Stimulated activated CD4-positive, alpha-beta T cell treated with anti-CD3 and anti-CD28 coated beads, Interleukin-1b, Interleukin-23, amount 100 ng/mL, for 24 hours (primary cell): ENCODE measurements at regions not wholly inside any gene's neighbourhood (a gene's known extent, or its start where the extent isn't known, plus 50 kb on each side); places are given as distances from the start of the nearest gene placed in this dataset.
"Not testable (repeated sequence)": the region's sequence is repeated elsewhere in the genome, so short reads cannot be mapped to it uniquely, and the experiment has no call there.

Experiments used
- DNase-seq, 4 experiments: peaks; one replicate each; pipeline ENCODE4 v3.0.0-alpha.2; 2020; ENCODE audit warnings: low read depth in 4 of 4, low spot score in 1 of 4

DNA sequence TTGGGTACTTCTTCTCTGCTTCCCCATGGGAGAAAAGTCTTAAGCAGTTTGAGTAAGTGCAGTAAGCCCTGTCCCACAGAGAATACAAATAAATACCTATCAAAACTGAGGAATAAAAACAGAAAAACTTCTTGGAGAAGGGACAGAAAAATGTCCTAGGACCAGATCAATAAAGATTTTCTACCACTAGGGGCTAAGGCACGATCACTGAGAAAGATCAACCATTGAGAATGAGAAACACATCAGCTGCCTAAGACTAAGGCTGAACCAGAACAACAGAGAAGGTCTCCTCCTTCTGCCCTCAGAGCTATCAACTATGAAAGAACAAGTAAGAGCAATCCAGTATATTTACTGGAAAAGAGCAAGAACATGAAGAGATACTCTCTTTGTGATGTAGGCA lies 763.6 kb upstream of the LRRTM1 start:
- DNase-seq: no peak

DNA sequence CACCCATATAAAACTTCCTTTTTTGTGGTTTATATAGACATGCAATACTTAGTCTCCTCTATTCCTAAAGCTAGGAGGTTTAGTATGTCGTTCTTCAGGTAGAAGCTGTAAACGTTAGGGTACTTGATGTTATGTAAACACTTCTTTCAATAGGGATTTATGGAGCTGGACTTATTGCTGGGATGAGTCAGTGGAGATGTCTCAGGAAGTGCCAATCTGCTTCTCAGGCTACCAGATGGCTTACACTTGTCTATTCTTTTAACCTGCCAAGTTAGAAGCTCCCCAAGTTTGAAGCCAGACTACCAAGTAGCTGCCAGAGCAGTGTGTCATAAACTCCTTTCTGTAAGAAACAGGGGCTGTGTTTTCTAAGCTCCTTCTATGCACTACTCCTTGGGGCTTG lies 756.5 kb upstream of the LRRTM1 start:
- DNase-seq: no peak

DNA sequence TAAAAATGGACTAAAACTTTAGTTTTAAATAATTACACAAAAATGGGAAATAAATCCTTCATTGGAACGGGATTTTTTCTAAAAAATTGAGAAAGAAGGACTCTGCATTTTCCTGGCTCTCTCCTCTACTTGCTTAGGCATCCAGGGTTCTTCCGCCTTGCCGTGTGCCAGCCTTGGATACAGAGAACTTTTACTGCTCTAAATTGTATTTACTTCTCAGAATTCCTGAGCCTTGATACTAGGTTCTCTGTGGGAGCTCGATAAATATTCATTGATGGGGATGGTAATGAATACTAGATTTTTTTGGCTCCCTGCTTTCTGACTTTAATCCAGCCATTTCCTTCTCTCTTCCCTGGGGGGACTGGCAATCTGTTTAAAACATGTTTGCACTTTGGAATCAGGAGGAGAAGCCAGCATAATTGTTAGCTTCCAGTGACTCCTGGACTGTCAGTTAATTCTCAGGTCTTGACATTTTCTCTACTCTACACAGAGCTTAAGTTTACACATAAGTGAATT lies 746.1 kb upstream of the LRRTM1 start:
- no peak for DNase-seq

DNA sequence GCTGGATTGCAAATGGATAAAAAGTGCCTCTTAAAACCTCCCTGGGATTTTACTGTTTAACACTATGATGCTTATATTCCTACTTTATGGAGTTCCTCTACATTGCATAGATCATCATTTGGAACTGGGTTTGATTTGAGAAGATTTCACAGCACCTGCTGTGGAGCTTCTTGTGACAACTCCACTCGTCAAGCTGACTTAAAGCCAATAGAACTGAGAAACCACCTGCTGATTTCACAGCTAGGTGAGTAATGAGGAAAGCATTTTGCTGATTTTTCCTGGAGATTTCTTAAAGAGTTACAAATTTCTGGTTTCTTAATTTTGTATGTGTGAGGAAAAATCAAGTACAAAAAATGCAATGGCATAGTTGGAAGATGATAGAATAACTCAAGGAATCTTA lies 739.1 kb upstream of the LRRTM1 start:
- no peak for DNase-seq

DNA sequence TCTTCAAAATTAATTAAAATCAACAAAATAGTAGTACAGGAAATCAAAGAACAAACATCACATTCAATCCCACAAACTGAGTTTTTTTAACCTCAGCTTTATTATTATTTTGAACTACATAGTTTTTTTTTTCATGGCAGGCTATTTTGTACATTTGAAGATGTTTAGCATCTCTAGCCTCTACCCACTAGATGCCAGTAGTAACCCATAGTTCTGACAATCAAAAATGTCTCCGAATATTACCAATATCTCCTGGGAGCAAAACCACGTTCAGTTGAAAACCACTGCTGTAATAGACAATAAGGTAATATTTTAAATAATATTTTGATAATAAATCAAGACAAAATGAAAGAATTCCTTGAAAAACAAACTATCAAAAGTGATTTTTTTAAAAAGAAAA lies 702.6 kb upstream of the LRRTM1 start:
- no peak for DNase-seq

DNA sequence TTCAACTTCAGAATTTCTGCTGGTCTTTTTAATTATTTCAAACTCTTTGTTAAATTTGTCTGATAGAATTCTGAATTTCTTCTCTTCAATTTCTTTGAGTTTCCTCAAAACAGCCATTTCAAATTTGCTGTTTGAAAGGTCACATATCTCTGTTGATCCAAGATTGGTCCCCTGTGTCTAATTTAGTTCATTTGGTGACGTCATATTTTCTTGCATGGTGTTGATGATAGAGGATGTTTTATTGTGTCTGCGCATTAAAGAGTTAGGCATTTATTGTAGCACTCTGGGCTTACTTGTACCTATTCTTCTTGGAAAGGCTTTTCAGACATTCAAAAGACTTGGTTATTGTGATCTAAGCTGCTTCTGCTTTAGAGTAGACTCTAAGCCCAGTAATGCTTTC lies 698.4 kb upstream of the LRRTM1 start:
- no peak for DNase-seq

DNA sequence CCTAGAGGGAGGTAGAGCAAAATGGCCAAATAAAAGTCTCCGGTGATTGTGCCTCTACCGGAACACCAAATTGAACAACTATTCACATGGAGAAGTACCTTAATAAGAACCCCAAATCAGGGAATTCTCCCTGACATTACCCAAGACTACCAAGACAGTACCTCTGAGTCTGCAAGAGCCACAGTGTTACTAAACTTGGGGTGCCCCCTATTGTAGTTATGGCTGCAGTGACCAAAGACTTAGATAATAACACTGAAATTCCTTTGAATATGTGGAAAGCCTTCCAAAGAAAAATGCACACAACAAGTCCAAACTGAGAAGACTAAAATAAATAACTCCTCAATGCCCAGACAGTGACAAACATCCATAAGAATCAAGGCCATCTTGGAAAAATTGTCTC lies 682.9 kb upstream of the LRRTM1 start:
- no peak for DNase-seq

DNA sequence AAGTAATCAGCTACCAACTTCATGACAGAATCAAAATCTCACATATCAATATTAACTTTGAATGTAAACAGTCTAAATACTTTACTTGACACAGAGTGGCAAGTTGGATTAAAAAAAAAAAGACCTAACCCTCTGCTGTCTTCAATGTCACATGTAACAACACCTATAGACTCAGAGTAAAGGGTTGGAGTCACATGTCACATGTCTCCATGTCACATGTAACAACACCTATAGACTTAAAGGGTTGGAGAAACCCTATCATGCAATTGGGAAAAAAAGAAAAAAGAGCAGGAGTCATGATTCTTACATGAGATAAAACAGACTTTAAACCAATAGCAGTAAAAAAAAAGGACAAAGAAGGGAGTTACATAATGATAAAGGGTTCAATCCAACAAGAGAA lies 665.3 kb upstream of the LRRTM1 start:
- DNase-seq: no peak

DNA sequence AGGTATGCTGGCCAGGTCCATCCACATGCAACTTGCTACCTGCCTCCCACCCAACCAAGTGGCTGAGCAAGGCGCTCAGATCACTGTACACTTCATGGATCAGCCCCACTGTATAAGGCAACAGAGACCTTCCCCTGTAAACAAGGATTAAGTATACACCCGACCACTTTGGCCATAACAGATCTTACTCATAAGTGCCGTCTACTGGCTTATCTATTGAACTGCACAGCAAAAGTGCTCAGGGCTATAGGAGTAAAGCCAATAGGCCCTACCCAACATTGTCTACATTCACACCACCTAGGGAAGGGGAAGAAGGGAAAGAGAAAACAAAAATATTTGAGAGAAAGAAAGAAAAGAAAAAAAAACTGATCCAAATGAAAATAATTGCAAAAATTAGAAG lies 663.9 kb upstream of the LRRTM1 start:
- DNase-seq: no peak

DNA sequence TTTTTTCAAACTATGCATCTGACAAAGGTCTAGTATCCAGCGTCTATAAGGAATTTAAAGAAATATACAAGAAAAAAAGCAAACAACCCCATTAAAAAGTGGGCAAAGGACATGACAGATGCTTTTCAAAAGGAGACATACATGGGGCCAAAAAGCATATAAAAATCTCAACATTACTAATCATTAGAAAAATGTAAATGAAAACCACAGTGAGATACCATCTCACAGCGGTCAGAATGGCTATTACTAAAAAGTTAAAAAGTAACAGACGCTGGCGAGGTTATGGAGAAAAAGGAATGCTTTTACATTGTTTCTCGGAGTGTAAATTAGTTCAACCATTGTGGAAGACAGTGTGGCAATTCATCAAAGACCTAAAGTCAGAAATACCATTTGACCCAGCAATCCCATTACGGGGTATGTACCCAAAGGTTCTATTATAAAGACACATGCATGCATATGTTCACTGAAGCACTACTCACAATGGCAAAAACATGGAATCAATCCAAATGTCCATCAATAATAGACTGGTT lies 643.1 kb upstream of the LRRTM1 start:
- no peak for DNase-seq

DNA sequence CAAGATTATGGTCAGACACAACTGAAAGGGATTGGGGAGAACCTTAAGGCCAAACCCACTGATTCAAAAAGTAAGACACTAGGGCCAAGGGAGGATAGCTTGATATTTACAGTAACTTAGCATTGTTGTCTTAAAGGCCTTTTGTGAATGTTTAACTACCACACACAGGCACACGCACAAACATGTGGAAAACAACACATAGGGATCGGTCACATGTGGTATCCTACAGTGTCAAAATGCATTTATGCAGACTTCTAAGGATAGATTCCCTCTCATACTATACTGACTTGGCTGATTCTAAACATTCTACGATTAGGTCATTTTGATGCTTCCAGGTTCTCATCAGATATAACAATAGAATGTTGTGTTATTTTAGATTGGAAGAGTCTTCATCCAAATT lies 638.9 kb upstream of the LRRTM1 start:
- no peak for DNase-seq

DNA sequence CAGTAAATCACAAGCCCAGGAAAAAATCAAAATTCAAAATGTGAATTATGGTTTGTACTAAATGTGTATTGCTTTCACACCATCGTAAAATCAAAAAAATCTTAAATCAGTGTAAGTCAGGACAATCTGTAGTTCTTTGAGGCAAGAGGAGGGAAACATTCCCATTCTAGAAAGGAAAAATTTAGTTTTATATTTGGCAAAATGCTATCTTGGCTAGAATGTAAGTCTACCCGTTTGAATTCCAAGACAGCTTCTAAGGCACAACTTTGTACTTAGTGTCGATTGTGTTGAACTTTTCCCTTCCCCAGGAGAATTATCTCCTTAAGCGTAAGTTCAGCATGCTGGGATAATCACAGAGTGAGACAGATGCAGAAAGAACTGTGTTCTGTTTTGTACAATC lies 638.2 kb upstream of the LRRTM1 start:
- DNase-seq: no peak

DNA sequence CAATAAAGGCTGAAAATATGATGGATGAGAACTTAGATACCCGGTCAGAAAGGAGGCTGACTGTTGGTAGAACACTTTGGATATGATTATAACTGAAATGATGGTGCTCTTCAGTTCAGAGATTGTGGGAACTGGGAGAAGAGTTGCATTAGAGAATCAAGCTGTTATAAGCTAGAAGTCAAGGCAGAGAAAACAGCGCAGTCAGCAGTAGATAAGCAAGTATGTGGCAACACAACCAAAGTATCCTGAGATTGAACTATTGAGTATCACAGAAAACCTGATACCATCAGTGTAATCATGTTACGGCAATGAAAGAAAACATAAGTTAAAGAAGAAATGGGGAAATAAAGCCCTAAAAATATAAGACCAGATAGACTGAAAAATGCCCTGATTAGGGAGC lies 633.9 kb upstream of the LRRTM1 start:
- no peak for DNase-seq

DNA sequence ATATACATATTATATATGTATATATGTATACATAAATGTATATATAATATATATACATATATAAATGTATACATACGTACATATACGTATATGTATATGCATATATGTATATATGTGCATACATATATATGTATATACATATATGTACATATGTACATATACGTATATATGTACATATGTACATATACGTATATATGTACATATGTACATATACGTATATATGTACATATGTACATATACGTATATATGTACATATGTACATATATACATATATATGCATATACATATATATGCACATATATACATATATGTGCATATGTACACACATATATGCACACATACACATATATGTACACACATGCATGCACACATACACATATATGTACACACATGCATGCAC lies 627.3 kb upstream of the LRRTM1 start:
- not testable (repeated sequence) for DNase-seq

DNA sequence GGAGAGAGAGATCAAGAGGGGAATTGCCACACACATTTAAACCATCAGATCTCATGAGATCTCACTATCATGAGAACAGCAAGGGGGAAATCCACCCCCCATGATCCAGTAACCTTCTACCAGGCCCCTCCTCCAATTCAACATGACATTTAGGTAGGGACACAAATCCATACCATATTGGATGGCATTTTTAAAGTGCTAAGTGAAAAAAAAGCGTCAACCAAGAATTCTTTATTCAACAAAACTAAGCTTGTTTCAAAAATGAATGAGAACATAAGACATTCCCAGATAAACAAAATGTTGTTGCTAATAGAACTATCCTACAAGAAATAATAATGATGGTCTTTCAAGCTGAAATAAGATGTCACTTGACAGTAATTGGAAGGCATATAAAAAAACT lies 626.2 kb upstream of the LRRTM1 start:
- DNase-seq: no peak

DNA sequence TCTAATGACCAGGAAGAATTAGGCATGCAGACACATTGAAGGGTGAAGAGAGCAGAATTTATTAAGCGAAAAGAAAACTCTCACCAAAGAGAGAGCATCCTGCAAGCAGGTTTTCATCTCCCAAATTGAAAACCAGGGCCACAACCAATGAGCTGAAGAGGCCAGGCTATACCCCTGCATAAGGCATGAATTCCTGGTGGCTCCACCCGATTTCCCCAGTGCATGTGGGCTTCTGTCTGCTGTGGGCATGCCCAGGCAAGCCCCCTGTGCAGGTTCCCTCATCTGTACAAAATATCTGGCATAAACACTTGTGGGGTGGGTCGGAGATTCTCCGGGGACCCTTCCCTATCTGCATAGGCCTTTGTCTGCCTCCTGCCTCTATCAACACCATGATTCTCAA lies 621.6 kb upstream of the LRRTM1 start:
- DNase-seq: no peak

DNA sequence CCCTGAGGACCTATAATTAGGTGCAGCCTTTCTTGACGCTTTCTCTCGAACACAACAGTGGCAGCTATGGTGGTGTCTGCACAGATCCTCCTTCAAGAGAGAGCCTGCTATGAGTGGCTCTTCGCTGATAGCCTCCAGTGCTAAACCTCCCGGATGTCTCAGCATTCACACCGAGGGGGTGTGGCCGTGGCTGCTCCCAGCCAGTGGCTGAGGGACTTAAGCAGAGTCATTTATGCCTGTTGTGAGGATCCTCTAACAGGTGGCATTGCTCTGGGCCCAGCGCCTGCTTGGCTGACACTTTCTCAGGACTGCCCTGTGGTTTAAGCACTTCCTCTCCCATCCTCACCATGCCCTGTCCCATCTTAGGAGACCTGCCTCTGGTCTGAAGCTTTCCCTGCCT lies 592.0 kb upstream of the LRRTM1 start:
- DNase-seq: no peak

DNA sequence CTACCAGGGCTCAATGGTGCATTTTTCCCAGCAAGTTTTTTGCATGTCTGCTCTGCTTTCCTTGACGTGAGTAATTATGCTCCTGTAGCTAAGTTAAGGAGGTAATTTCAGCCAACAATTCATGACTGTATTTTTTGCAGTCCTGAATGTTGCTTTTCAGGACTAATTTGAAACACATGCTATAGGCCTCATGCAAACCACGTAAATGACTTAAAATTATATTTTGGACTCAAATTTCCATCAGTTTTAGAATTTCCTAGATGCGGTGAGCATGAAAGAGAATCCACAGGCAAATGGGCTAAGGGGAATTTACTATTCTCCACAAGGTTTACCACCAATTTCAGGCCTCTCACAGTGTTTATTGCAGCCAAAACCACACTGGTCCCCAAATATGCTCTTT lies 589.9 kb upstream of the LRRTM1 start:
- no peak for DNase-seq

DNA sequence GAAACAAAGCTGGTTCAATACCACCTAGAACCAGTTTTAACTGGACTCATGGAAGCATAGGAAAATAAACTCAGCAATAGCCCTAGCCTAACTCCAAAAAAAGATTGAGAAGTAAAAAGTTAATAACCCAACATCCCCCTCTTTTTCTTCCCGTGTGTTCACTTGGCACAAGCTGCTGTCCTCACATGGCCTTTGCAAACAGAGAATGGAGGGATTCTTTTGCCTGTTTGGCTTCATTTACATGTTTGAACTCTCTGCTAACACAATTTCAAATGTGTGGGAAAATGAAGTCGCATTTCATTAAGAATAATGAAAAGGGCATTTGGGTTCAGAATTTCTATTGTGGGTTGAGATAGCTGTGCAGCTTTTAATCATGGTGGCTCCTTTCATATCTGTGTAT lies 589.2 kb upstream of the LRRTM1 start:
- DNase-seq: no peak

DNA sequence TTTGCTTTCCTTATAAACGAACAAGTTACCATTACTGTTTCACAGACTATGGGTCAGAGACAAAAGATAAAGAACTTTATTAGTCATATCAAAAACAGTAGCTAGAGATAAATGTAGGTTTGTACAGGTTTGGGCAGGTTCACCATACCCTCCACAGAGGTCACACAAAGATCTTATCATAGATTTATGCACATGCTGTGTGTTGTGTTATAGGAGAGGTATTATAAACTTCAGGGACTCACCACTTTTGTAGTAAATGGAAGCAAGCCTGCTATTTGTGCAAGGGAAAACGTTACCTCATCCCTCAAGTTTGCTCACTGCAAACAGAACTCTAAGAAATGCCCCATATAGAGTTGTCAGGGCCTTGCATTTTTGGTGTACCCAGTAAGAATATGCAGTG lies 584.5 kb upstream of the LRRTM1 start:
- DNase-seq: no peak

DNA sequence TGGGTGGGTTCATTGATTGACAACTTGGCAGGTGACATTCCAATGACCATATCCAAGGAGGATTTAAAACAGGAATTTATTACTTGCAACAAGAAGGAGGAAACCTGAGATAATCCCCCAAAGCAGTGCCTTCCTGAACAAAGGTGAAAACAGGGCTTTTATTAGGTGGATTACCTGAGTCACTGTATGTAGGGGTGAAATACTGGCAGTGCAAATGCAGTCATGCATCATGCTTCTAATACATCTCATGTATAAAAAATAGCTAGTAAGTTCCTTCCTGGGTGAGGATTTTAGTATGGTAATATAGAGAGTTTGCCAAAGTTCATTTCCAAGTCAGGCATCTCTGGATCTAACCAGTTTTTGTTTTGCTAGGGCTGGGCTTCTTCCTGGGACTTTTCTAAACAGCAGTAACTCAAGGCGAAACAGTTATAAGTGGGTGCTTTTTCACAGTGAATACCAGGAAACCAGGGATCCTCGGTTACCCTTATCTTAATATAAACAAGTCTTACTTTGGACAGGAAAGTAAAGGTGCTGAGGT lies 583.4 kb upstream of the LRRTM1 start:
- DNase-seq: no peak

DNA sequence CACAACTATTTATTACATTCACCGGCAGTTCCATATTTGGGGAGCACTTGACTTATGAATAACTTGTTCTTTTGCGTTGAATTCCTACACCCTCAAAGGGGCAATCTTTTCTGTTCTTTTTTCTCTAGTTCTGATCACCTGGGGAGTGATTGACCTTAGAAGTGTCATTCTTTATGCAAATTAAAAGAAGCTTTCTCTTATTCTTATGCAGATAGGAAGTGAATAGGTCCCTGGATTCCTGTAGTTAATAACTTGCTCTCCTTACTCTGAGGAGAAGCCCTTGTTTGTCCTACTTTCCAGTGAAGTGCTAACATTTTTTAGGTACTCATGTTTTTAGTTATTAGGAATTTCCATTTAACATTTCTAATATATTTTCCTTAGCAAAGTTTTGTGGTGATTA lies 569.8 kb upstream of the LRRTM1 start:
- DNase-seq: no peak

DNA sequence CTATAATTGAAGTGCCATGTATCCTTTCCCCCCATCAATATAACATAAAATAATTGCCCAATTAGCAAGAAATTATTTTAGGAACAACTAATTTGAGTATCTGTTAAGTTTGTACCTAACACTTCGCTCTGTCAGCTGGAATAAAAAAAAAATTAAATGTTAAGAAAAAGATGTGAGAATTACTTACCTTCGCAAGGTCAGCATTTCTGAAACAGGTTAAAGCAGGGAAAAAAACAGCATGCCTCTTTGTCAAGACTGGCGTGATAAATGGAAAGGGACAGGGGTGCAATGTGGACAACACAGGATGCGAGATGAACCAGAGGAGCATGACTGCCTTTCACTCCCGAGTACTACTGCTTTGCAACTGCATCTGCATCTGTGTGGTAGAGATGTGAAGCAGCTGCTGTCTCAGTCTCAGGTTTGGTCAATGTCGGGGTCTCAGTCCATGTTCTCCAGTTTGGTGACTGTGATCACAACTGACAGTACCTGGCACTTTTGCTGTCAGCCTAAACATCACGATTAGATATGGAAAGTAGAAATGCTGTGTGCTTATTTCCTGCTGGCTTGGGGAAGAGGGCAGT lies 565.4 kb upstream of the LRRTM1 start:
- DNase-seq: no peak
